ENCODE measurements at regions not wholly inside any gene's neighbourhood (a gene's known extent, or its start where the extent isn't known, plus 50 kb on each side); places are given as distances from the start of the nearest gene placed in this dataset.

DNA sequence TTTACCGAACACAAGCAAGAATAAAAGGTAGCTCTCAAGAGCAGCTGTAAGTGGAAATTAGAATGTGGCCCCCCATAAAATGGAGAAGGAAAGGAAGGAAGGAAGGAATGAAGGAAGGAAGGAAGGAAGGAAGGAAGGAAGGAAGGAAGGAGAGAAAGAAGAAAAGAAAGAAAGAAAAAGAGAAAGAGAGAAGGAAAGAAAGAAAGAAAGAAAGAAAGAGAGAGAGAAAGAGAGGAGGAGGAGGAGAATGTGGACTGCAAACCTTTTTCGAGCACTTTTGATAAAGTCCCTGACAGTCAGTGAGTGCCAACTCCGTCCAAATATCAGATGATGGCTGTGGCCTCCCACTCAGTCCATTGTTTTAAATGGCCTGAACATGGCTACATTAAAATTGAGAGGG lies 53.8 kb upstream of the SNX2 start:
- DNase-seq (ENCODE audit: low spot score): no peak

DNA sequence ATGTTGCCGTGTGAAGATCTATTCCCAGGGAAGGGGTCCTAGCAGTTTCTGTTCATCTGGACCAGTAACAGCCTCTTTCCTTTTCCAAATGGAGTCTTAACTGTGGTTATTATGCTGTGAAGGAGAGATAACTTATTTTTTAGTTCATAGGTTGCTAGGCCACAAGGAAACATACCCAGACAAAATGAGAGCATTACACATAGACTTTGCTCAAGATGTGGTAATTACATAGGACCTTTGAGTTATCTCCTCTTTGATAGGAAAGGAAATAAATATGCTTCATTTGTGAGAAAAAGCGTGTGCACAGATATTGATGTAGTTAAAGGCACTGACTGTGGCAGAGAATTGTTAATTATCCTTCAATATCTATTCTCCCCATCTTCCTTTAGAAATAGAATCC lies 52.5 kb upstream of the SNX2 start:
- DNase-seq (ENCODE audit: low spot score): no peak

DNA sequence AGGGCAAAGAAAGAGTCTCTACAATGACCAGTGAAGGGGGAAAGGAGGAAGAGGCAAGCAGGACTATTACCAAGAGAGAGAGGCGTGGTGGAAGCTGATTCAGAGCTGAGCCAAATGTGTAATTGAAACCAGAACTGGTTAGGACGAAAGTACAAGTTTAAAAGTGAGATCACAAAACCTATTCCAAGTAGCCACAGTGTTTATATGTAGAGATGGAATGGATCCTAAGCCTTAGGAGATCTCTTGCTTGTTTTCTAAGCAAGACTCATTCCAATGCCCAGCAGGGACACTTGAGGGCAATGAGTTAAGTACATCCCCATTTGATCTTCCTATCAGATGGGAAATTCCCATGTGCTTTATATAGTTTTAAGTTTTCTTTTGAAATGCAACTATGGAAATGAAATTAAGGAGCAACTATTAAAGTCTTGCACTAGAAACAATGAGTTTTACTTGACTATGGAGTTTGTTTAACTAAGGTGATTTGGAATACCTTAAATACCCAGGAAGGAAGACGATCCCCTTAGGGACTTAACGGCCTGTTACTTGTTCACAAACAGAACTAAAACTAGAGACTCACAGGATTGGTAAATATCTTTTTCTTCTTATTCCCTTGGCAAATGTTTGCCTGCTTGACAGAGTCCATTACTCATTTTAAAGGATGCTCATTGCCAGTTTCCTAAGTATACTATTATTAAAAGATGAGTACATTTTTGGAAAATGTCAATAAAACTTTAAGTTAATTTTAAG lies 51.1 kb upstream of the SNX2 start:
- DNase-seq (ENCODE audit: low spot score): peak; percentile 72

Data from H4 (cell line).